GM23338 (cell line): ENCODE measurements at regions not wholly inside any gene's neighbourhood (a gene's known extent, or its start where the extent isn't known, plus 50 kb on each side); places are given as distances from the start of the nearest gene placed in this dataset.

Source experiments
- ATAC-seq: fragments of 200-7000 bp; cut with Tn5 transposase; 3 replicates; pipeline ENCODE4 v1.9.1; 2020
- DNase-seq: peaks from one replicate; pipeline ENCODE4 v3.0.0-alpha.2; 2015; ENCODE audit warnings: low spot score
- H2AFZ ChIP-seq: fragments of 200-600 bp; sonication (generic); 2 replicates; pipeline ENCODE4 v1.8.0; 2016; ENCODE audit warnings: antibody characterized with exemption, mild to moderate bottlenecking, moderate library complexity
- H3F3A ChIP-seq: fragments of 200-600 bp; sonication (generic); replicated peaks from 2 replicates; pipeline ENCODE4 v1.8.0; 2017; ENCODE audit warnings: antibody characterized with exemption, mixed run types, low read depth
- H3K27ac ChIP-seq: fragments of 200-600 bp; sonication (generic); 2 replicates; pipeline ENCODE4 v1.6.1; 2016; ENCODE audit warnings: low read depth
- H3K27me3 ChIP-seq: fragments of 200-600 bp; sonication (generic); 2 replicates; pipeline ENCODE4 v1.8.0; 2016; ENCODE audit warnings: mild to moderate bottlenecking, mixed run types, moderate library complexity; ENCODE audit not compliant: insufficient read depth
- H3K36me3 ChIP-seq: fragments of 200-600 bp; sonication (generic); 2 replicates; pipeline ENCODE4 v1.8.0; 2016; ENCODE audit warnings: mild to moderate bottlenecking; ENCODE audit not compliant: insufficient read depth
- H3K4me1 ChIP-seq: fragments of 200-600 bp; sonication (generic); 2 replicates; pipeline ENCODE4 v1.8.0; 2016; ENCODE audit warnings: mild to moderate bottlenecking, moderate library complexity; ENCODE audit not compliant: insufficient read depth
- H3K4me2 ChIP-seq: fragments of 200-600 bp; sonication (generic); 2 replicates; pipeline ENCODE4 v1.7.1; 2017; ENCODE audit warnings: mixed run types
- H3K4me3 ChIP-seq: fragments of 200-600 bp; sonication (generic); 2 replicates; pipeline ENCODE4 v1.6.1; 2016; ENCODE audit warnings: mixed run types
- H3K79me2 ChIP-seq: fragments of 200-600 bp; sonication (generic); replicated peaks from 2 replicates; pipeline ENCODE4 v1.8.0; 2017; ENCODE audit warnings: mild to moderate bottlenecking; ENCODE audit not compliant: insufficient read depth
- H3K9me2 ChIP-seq: fragments of 200-600 bp; sonication (generic); 2 replicates; pipeline ENCODE4 v1.8.0; 2017; ENCODE audit not compliant: insufficient read depth
- H4K20me1 ChIP-seq: fragments of 200-600 bp; sonication (generic); replicated peaks from 2 replicates; pipeline ENCODE4 v1.8.0; 2017; ENCODE audit warnings: mild to moderate bottlenecking; ENCODE audit not compliant: insufficient read depth
- H3K27ac Mint-ChIP-seq: 2 replicates; pipeline ENCODE4 v1.8.0; 2020; ENCODE audit warnings: inconsistent platforms, mild to moderate bottlenecking, moderate library complexity, mixed read lengths
- H3K27me3 Mint-ChIP-seq: 3 replicates; pipeline ENCODE4 v1.8.0; 2022; ENCODE audit warnings: low read depth, mild to moderate bottlenecking, moderate library complexity, mixed read lengths, inconsistent platforms; ENCODE audit not compliant: insufficient read depth, poor library complexity
- H3K36me3 Mint-ChIP-seq: 3 replicates; pipeline ENCODE4 v1.8.0; 2021; ENCODE audit warnings: low read depth, mild to moderate bottlenecking, inconsistent platforms, moderate library complexity, mixed read lengths
- H3K4me1 Mint-ChIP-seq: 3 replicates; pipeline ENCODE4 v1.8.0; 2020; ENCODE audit warnings: mild to moderate bottlenecking, inconsistent platforms, mixed read lengths
- H3K4me3 Mint-ChIP-seq: 3 replicates; pipeline ENCODE4 v1.8.0; 2021; ENCODE audit warnings: moderate library complexity, mild to moderate bottlenecking, inconsistent platforms, mixed read lengths
- H3K9me3 Mint-ChIP-seq: 3 replicates; pipeline ENCODE4 v1.8.0; 2020; ENCODE audit warnings: moderate library complexity, mild to moderate bottlenecking, inconsistent platforms, mixed read lengths
- CREB1 ChIP-seq: fragments of 250-450 bp; sonication (Bioruptor Pico); IDR thresholded peaks from 2 replicates; pipeline ENCODE4 v1.5.0; 2020; ENCODE audit warnings: low read depth, mild to moderate bottlenecking, moderate library complexity
- CTCF ChIP-seq, 2 experiments: fragments of 200-600 bp in 1 of 2; sonication (generic) in 1 of 2; conservative IDR thresholded peaks; 2 replicates each; pipeline versions ENCODE4 v1.5.1 to v1.6.1; 2016 to 2017; ENCODE audit warnings: antibody characterized with exemption in 2 of 2, low read depth in 2 of 2, mild to moderate bottlenecking in 2 of 2, moderate library complexity in 1 of 2
- ETS1 ChIP-seq: IDR thresholded peaks from 2 replicates; pipeline ENCODE4 v1.6.1; 2016; ENCODE audit warnings: antibody characterized with exemption
- EZH2 ChIP-seq: fragments of 200-600 bp; sonication (generic); IDR thresholded peaks from one replicate; pipeline ENCODE4 v1.8.0; 2017; ENCODE audit warnings: antibody characterized with exemption, mild to moderate bottlenecking, low read depth; ENCODE audit not compliant: unreplicated experiment
- EZH2phosphoT487 ChIP-seq: fragments of 200-600 bp; sonication (generic); IDR thresholded peaks from one replicate; pipeline ENCODE4 v1.8.1; 2018; ENCODE audit warnings: antibody characterized with exemption; ENCODE audit not compliant: unreplicated experiment
- JUNB ChIP-seq: IDR thresholded peaks from one replicate; pipeline ENCODE4 v1.6.1; 2016; ENCODE audit warnings: antibody characterized with exemption; ENCODE audit not compliant: unreplicated experiment
- ZNF114 ChIP-seq: fragments of 250-450 bp; sonication (Bioruptor Pico); IDR thresholded peaks from 2 replicates; pipeline ENCODE4 v1.5.0; 2020; ENCODE audit warnings: mild to moderate bottlenecking, moderate library complexity
- ZNF331 ChIP-seq: fragments of 250-450 bp; sonication (Bioruptor Pico); IDR thresholded peaks from 2 replicates; pipeline ENCODE4 v1.5.0; 2020; ENCODE audit warnings: low read depth, mild to moderate bottlenecking, moderate library complexity
- ZNF462 ChIP-seq: fragments of 250-450 bp; sonication (Bioruptor Pico); IDR thresholded peaks from 2 replicates; pipeline ENCODE4 v1.5.0; 2020; ENCODE audit warnings: mild to moderate bottlenecking, moderate library complexity

GRCh38 chr4:24440765-24441164 is 143.6 kb downstream of the DHX15 start (continued):
- TF ChIP-seq ETS1 (no peak), JUNB (no peak)

GRCh38 chr4:24434241-24434640 is 150.1 kb downstream of the DHX15 start:
- Histone ChIP-seq H3F3A (no peaks in the 10 kb centered on the region), H2AFZ (no peak overlapping the region), H3K9me2 (no peaks in the 10 kb centered on the region), H3K4me3 (no peak overlapping the region), H3K36me3 (no peaks in the 10 kb centered on the region), H3K4me1 (peaks cover 2% of the 10 kb centered on the region), H3K27ac (no peak overlapping the region), H4K20me1 (no peaks in the 10 kb centered on the region), H3K79me2 (no peaks in the 10 kb centered on the region), H3K4me2 (no peak overlapping the region), H3K27me3 (no peaks in the 10 kb centered on the region)
- no peak overlapping the region for H3K4me3 Mint-ChIP-seq
- peaks cover 5% of the 10 kb centered on the region; the same call in 1 of the 3 replicates for H3K9me3 Mint-ChIP-seq
- H3K4me1 Mint-ChIP-seq = peaks cover 2% of the 10 kb centered on the region
- no peak for DNase-seq
- H3K36me3 Mint-ChIP-seq = peaks cover 5% of the 10 kb centered on the region; the same call in 2 of the 3 replicates
- no peak overlapping the region for H3K27ac Mint-ChIP-seq
- H3K27me3 Mint-ChIP-seq = peaks cover 4% of the 10 kb centered on the region
- ATAC-seq = no peak
- no peak for TF ChIP-seq EZH2phosphoT487

GRCh38 chr4:24433515-24434214 is 150.7 kb downstream of the DHX15 start:
- no peak for ATAC-seq
- Histone ChIP-seq H3K4me3 (no peak overlapping the region), H3K27ac (no peak overlapping the region), H3K4me2 (no peak overlapping the region), H3F3A (no peaks in the 10 kb centered on the region), H3K79me2 (no peaks in the 10 kb centered on the region), H3K27me3 (no peaks in the 10 kb centered on the region), H3K9me2 (no peaks in the 10 kb centered on the region), H3K4me1 (peaks cover 8% of the 10 kb centered on the region), H2AFZ (no peak overlapping the region), H3K36me3 (no peaks in the 10 kb centered on the region), H4K20me1 (no peaks in the 10 kb centered on the region)
- H3K27ac Mint-ChIP-seq = no peak overlapping the region
- peaks cover 6% of the 10 kb centered on the region; the same call in 1 of the 3 replicates for H3K9me3 Mint-ChIP-seq
- H3K4me3 Mint-ChIP-seq = no peak overlapping the region
- peaks cover 7% of the 10 kb centered on the region; the same call in 2 of the 3 replicates for H3K36me3 Mint-ChIP-seq
- no peak for DNase-seq
- peaks cover 7% of the 10 kb centered on the region for H3K4me1 Mint-ChIP-seq
- peaks cover 4% of the 10 kb centered on the region for H3K27me3 Mint-ChIP-seq
- TF ChIP-seq ZNF114 (CRISPR knock-in tag) (no peak), JUNB (no peak), EZH2 (no peak), ZNF462 (no peak), ETS1 (no peak), CTCF (conservative IDR thresholded peaks at IDR 0.05; ENCODE audit: low read depth in 2 of 2) (no peak), CREB1 (no peak), ZNF331 (CRISPR knock-in tag) (no peak)
